ENCODE measurements at regions not wholly inside any gene's neighbourhood (a gene's known extent, or its start where the extent isn't known, plus 50 kb on each side); places are given as distances from the start of the nearest gene placed in this dataset.
A peak's percentile ranks its signal among the peaks of the same experiment; 100 is the strongest.

- H3K27ac ChIP-seq (ENCODE audit: low read length), result peak overlapping the region; percentile 76
- peak overlapping the region; percentile 9 to 12 for H3K4me3 ChIP-seq (ENCODE audit: low read depth in 1 of 2, low read length in 2 of 2)
- H3K9me3 ChIP-seq (ENCODE audit: control insufficient read depth in 1 of 2, low read length in 2 of 2), result no peaks in the 10 kb centered on the region
- H3K27me3 ChIP-seq (ENCODE audit: low read depth, low read length), result no peaks in the 10 kb centered on the region
- peaks cover 4 to 9% of the 10 kb centered on the region in 2 donors for H3K4me1 ChIP-seq (ENCODE audit: control insufficient read depth in 1 of 2, insufficient read depth in 2 of 2, low read length in 2 of 2)
- H3K36me3 ChIP-seq (ENCODE audit: control insufficient read depth in 1 of 2, insufficient read depth in 2 of 2, low read length in 2 of 2), result no peaks in the 10 kb centered on the region
Measured at GRCh38 chr1:59150577-59151386, 146.1 kb upstream of the FGGY start.

- peaks cover 4 to 9% of the 10 kb centered on the region in 2 donors for H3K4me1 ChIP-seq (ENCODE audit: control insufficient read depth in 1 of 2, insufficient read depth in 2 of 2, low read length in 2 of 2)
- no peaks in the 10 kb centered on the region for H3K27me3 ChIP-seq (ENCODE audit: low read depth, low read length)
- no peaks in the 10 kb centered on the region for H3K36me3 ChIP-seq (ENCODE audit: control insufficient read depth in 1 of 2, insufficient read depth in 2 of 2, low read length in 2 of 2)
- H3K27ac ChIP-seq (ENCODE audit: low read length), result peak overlapping the region; percentile 76
- H3K4me3 ChIP-seq (ENCODE audit: low read depth in 1 of 2, low read length in 2 of 2), result no peak overlapping the region
- H3K9me3 ChIP-seq (ENCODE audit: control insufficient read depth in 1 of 2, low read length in 2 of 2), result no peaks in the 10 kb centered on the region
Measured at GRCh38 chr1:59151387-59151761, 145.5 kb upstream of the FGGY start.

- peaks cover 4 to 13% of the 10 kb centered on the region in 2 donors for H3K4me1 ChIP-seq (ENCODE audit: control insufficient read depth in 1 of 2, insufficient read depth in 2 of 2, low read length in 2 of 2)
- no peaks in the 10 kb centered on the region for H3K9me3 ChIP-seq (ENCODE audit: control insufficient read depth in 1 of 2, low read length in 2 of 2)
- H3K4me3 ChIP-seq (ENCODE audit: low read depth in 1 of 2, low read length in 2 of 2), result no peak overlapping the region
- no peaks in the 10 kb centered on the region for H3K27me3 ChIP-seq (ENCODE audit: low read depth, low read length)
- peak overlapping the region; percentile 76 for H3K27ac ChIP-seq (ENCODE audit: low read length)
- no peaks in the 10 kb centered on the region for H3K36me3 ChIP-seq (ENCODE audit: control insufficient read depth in 1 of 2, insufficient read depth in 2 of 2, low read length in 2 of 2)
Measured at GRCh38 chr1:59151860-59152259, 145.0 kb upstream of the FGGY start.

GRCh38 chr1:59152511-59152910, 144.4 kb upstream of the FGGY start:
- Histone ChIP-seq H3K36me3 (ENCODE audit: control insufficient read depth in 1 of 2, insufficient read depth in 2 of 2, low read length in 2 of 2) (no peaks in the 10 kb centered on the region), H3K4me3 (ENCODE audit: low read depth in 1 of 2, low read length in 2 of 2) (no peak overlapping the region), H3K9me3 (ENCODE audit: control insufficient read depth in 1 of 2, low read length in 2 of 2) (no peaks in the 10 kb centered on the region), H3K27ac (ENCODE audit: low read length) (peak overlapping the region; percentile 76), H3K27me3 (ENCODE audit: low read depth, low read length) (no peaks in the 10 kb centered on the region), H3K4me1 (ENCODE audit: control insufficient read depth in 1 of 2, insufficient read depth in 2 of 2, low read length in 2 of 2) (peaks cover 4 to 14% of the 10 kb centered on the region in 2 donors)

GRCh38 chr1:59154401-59154800, 142.5 kb upstream of the FGGY start:
- Histone ChIP-seq H3K36me3 (ENCODE audit: control insufficient read depth in 1 of 2, insufficient read depth in 2 of 2, low read length in 2 of 2) (no peaks in the 10 kb centered on the region), H3K4me1 (ENCODE audit: control insufficient read depth in 1 of 2, insufficient read depth in 2 of 2, low read length in 2 of 2) (peaks cover 4 to 14% of the 10 kb centered on the region in 2 donors), H3K27me3 (ENCODE audit: low read depth, low read length) (no peaks in the 10 kb centered on the region), H3K4me3 (ENCODE audit: low read depth in 1 of 2, low read length in 2 of 2) (no peak overlapping the region), H3K9me3 (ENCODE audit: control insufficient read depth in 1 of 2, low read length in 2 of 2) (no peaks in the 10 kb centered on the region), H3K27ac (ENCODE audit: low read length) (no peak overlapping the region)

- Histone ChIP-seq H3K27me3 (ENCODE audit: low read depth, low read length) (no peaks in the 10 kb centered on the region), H3K9me3 (ENCODE audit: control insufficient read depth in 1 of 2, low read length in 2 of 2) (no peaks in the 10 kb centered on the region), H3K4me3 (ENCODE audit: low read depth in 1 of 2, low read length in 2 of 2) (no peak overlapping the region), H3K4me1 (ENCODE audit: control insufficient read depth in 1 of 2, insufficient read depth in 2 of 2, low read length in 2 of 2) (peaks cover 4 to 9% of the 10 kb centered on the region in 2 donors), H3K27ac (ENCODE audit: low read length) (no peak overlapping the region), H3K36me3 (ENCODE audit: control insufficient read depth in 1 of 2, insufficient read depth in 2 of 2, low read length in 2 of 2) (no peaks in the 10 kb centered on the region)
Measured at GRCh38 chr1:59155351-59155750, 141.5 kb upstream of the FGGY start.

- Histone ChIP-seq H3K27me3 (ENCODE audit: low read depth, low read length) (no peaks in the 10 kb centered on the region), H3K4me1 (ENCODE audit: control insufficient read depth in 1 of 2, insufficient read depth in 2 of 2, low read length in 2 of 2) (peaks cover 0 to 5% of the 10 kb centered on the region in 2 donors), H3K4me3 (ENCODE audit: low read depth in 1 of 2, low read length in 2 of 2) (no peak overlapping the region), H3K9me3 (ENCODE audit: control insufficient read depth in 1 of 2, low read length in 2 of 2) (no peaks in the 10 kb centered on the region), H3K27ac (ENCODE audit: low read length) (no peak overlapping the region), H3K36me3 (ENCODE audit: control insufficient read depth in 1 of 2, insufficient read depth in 2 of 2, low read length in 2 of 2) (no peaks in the 10 kb centered on the region)
Measured at GRCh38 chr1:59156051-59156450, 140.8 kb upstream of the FGGY start.

- Histone ChIP-seq H3K9me3 (ENCODE audit: control insufficient read depth in 1 of 2, low read length in 2 of 2) (no peaks in the 10 kb centered on the region), H3K27ac (ENCODE audit: low read length) (peak overlapping the region; percentile 4)
Measured at GRCh38 chr1:59156526-59157199, 140.2 kb upstream of the FGGY start.

GRCh38 chr1:59158321-59158720, 138.6 kb upstream of the FGGY start:
- Histone ChIP-seq H3K4me1 (ENCODE audit: control insufficient read depth in 1 of 2, insufficient read depth in 2 of 2, low read length in 2 of 2) (peaks cover 0 to 5% of the 10 kb centered on the region in 2 donors), H3K4me3 (ENCODE audit: low read depth in 1 of 2, low read length in 2 of 2) (no peak overlapping the region), H3K9me3 (ENCODE audit: control insufficient read depth in 1 of 2, low read length in 2 of 2) (no peaks in the 10 kb centered on the region), H3K27me3 (ENCODE audit: low read depth, low read length) (no peaks in the 10 kb centered on the region), H3K36me3 (ENCODE audit: control insufficient read depth in 1 of 2, insufficient read depth in 2 of 2, low read length in 2 of 2) (no peaks in the 10 kb centered on the region), H3K27ac (ENCODE audit: low read length) (no peak overlapping the region)

More at GRCh38 chr1:59156526-59157199, 140.2 kb upstream of the FGGY start:
- H3K27me3 ChIP-seq (ENCODE audit: low read depth, low read length), result no peaks in the 10 kb centered on the region
- H3K4me3 ChIP-seq (ENCODE audit: low read depth in 1 of 2, low read length in 2 of 2), result no peak overlapping the region
- H3K36me3 ChIP-seq (ENCODE audit: control insufficient read depth in 1 of 2, insufficient read depth in 2 of 2, low read length in 2 of 2), result no peaks in the 10 kb centered on the region
- peaks cover 0 to 5% of the 10 kb centered on the region in 2 donors for H3K4me1 ChIP-seq (ENCODE audit: control insufficient read depth in 1 of 2, insufficient read depth in 2 of 2, low read length in 2 of 2)

GRCh38 chr1:59159557-59160203, 137.2 kb upstream of the FGGY start:
- no peaks in the 10 kb centered on the region for H3K36me3 ChIP-seq (ENCODE audit: control insufficient read depth in 1 of 2, insufficient read depth in 2 of 2, low read length in 2 of 2)
- no peak overlapping the region for H3K27ac ChIP-seq (ENCODE audit: low read length)
- no peaks in the 10 kb centered on the region for H3K9me3 ChIP-seq (ENCODE audit: control insufficient read depth in 1 of 2, low read length in 2 of 2)
- H3K4me3 ChIP-seq (ENCODE audit: low read depth in 1 of 2, low read length in 2 of 2), result no peak overlapping the region
- H3K4me1 ChIP-seq (ENCODE audit: control insufficient read depth in 1 of 2, insufficient read depth in 2 of 2, low read length in 2 of 2), result peaks cover 0 to 5% of the 10 kb centered on the region in 2 donors
- H3K27me3 ChIP-seq (ENCODE audit: low read depth, low read length), result no peaks in the 10 kb centered on the region

- Histone ChIP-seq H3K4me3 (ENCODE audit: low read depth in 1 of 2, low read length in 2 of 2) (no peak overlapping the region), H3K27me3 (ENCODE audit: low read depth, low read length) (no peaks in the 10 kb centered on the region), H3K9me3 (ENCODE audit: control insufficient read depth in 1 of 2, low read length in 2 of 2) (no peaks in the 10 kb centered on the region), H3K4me1 (ENCODE audit: control insufficient read depth in 1 of 2, insufficient read depth in 2 of 2, low read length in 2 of 2) (peaks cover 0 to 5% of the 10 kb centered on the region in 2 donors), H3K27ac (ENCODE audit: low read length) (no peak overlapping the region), H3K36me3 (ENCODE audit: control insufficient read depth in 1 of 2, insufficient read depth in 2 of 2, low read length in 2 of 2) (no peaks in the 10 kb centered on the region)
Measured at GRCh38 chr1:59161136-59161535, 135.8 kb upstream of the FGGY start.

All from muscle layer of duodenum (tissue), 2 donors.